ENCODE measurements at regions not wholly inside any gene's neighbourhood (a gene's known extent, or its start where the extent isn't known, plus 50 kb on each side); places are given as distances from the start of the nearest gene placed in this dataset.
"Not testable (repeated sequence)": the region's sequence is repeated elsewhere in the genome, so short reads cannot be mapped to it uniquely, and the experiment has no call there.

DNA sequence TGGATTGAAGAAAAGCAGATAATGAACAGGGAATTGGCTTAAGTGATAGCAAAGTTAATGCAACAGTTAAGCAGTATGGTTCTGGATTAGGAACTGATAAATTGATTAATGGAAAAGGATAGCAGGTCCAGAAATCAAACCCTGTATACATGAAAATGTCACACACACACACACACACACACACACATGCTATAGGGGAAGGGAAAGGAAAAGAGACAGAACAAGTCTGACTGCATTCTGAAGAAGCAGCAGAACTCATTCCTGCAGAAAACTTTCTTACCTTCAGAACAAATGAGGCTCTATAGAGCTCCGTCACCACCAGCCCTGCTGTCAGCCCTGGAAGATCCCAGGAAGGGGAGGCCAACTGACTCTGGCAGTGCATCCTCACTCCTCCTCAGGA is 173.2 kb upstream of the NUDT10 start:
- not testable (repeated sequence) for H3K27ac ChIP-seq (ENCODE audit: low read depth in 1 of 2, low read length in 2 of 2); DNase-seq (ENCODE audit: low spot score); H3K4me1 ChIP-seq (ENCODE audit: control insufficient read depth in 4 of 4, insufficient read depth in 4 of 4, low read length in 3 of 4); H3K36me3 ChIP-seq (ENCODE audit: control insufficient read depth in 4 of 4, insufficient read depth in 3 of 4, low read depth in 1 of 4, low read length in 3 of 4); H3K9ac ChIP-seq (ENCODE audit: low read depth in 1 of 2, low read length in 2 of 2); H3K27me3 ChIP-seq (ENCODE audit: control insufficient read depth in 4 of 4, insufficient read depth in 4 of 4, low read length in 3 of 4); H3K9me3 ChIP-seq (ENCODE audit: control insufficient read depth in 4 of 4, low read length in 3 of 4); H3K4me3 ChIP-seq (ENCODE audit: low read depth in 1 of 3, low read length in 3 of 3)
- 75% methylated on average over 1 of the region's 1 CpG for WGBS

DNA sequence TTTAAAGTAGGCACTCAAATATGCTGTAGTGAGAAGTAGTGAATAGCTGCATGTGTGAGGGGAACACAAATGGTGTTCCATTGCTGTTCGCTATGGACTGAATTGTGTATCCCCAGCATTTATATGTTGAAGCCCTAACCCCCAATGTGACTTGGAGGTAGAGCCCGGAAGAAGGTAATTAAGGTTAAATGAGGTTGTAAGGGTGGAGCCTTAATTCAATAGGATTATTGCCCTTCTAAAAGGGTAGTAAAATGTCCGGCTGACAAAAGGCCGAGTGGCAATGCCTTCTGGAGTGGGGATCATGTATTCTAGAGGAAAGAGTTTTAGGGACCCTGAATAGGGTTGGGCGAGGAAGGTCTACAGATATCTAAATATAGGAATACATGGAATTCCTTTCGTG is 168.9 kb upstream of the NUDT10 start:
- H3K4me3 ChIP-seq (ENCODE audit: low read depth in 1 of 3, low read length in 3 of 3), result no peak overlapping the region
- no peak overlapping the region for H3K9ac ChIP-seq (ENCODE audit: low read depth in 1 of 2, low read length in 2 of 2)
- no peak for DNase-seq (ENCODE audit: low spot score)
- no peaks in the 10 kb centered on the region for H3K9me3 ChIP-seq (ENCODE audit: control insufficient read depth in 4 of 4, low read length in 3 of 4)
- H3K27ac ChIP-seq (ENCODE audit: low read depth in 1 of 2, low read length in 2 of 2), result no peak overlapping the region
- 84% methylated on average over 6 of the region's 6 CpGs for WGBS
- peaks cover 0 to 2% (median 0%) of the 10 kb centered on the region in 4 donors for H3K27me3 ChIP-seq (ENCODE audit: control insufficient read depth in 4 of 4, insufficient read depth in 4 of 4, low read length in 3 of 4)
- H3K4me1 ChIP-seq (ENCODE audit: control insufficient read depth in 4 of 4, insufficient read depth in 4 of 4, low read length in 3 of 4), result no peaks in the 10 kb centered on the region
- H3K36me3 ChIP-seq (ENCODE audit: control insufficient read depth in 4 of 4, insufficient read depth in 3 of 4, low read depth in 1 of 4, low read length in 3 of 4), result no peaks in the 10 kb centered on the region
- TF ChIP-seq, protein P1, sequence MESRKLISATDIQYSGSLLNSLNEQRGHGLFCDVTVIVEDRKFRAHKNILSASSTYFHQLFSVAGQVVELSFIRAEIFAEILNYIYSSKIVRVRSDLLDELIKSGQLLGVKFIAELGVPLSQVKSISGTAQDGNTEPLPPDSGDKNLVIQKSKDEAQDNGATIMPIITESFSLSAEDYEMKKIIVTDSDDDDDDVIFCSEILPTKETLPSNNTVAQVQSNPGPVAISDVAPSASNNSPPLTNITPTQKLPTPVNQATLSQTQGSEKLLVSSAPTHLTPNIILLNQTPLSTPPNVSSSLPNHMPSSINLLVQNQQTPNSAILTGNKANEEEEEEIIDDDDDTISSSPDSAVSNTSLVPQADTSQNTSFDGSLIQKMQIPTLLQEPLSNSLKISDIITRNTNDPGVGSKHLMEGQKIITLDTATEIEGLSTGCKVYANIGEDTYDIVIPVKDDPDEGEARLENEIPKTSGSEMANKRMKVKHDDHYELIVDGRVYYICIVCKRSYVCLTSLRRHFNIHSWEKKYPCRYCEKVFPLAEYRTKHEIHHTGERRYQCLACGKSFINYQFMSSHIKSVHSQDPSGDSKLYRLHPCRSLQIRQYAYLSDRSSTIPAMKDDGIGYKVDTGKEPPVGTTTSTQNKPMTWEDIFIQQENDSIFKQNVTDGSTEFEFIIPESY (IDR thresholded peaks at IDR 0.05), result no peak
- TF ChIP-seq, protein P2, sequence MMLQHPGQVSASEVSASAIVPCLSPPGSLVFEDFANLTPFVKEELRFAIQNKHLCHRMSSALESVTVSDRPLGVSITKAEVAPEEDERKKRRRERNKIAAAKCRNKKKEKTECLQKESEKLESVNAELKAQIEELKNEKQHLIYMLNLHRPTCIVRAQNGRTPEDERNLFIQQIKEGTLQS (IDR thresholded peaks at IDR 0.05), result no peak
- TF ChIP-seq FOXA1 (IDR thresholded peaks at IDR 0.05), result no peak
- TF ChIP-seq EGR1 (IDR thresholded peaks at IDR 0.05; ENCODE audit: low read depth in 2 of 2), result no peak
- TF ChIP-seq RXRA (IDR thresholded peaks at IDR 0.05), result no peak
- TF ChIP-seq SP1 (IDR thresholded peaks at IDR 0.05), result no peak
- no peak for TF ChIP-seq JUND (IDR thresholded peaks at IDR 0.05)
- TF ChIP-seq HNF4G (IDR thresholded peaks at IDR 0.05), result no peak
- TF ChIP-seq, protein P3, sequence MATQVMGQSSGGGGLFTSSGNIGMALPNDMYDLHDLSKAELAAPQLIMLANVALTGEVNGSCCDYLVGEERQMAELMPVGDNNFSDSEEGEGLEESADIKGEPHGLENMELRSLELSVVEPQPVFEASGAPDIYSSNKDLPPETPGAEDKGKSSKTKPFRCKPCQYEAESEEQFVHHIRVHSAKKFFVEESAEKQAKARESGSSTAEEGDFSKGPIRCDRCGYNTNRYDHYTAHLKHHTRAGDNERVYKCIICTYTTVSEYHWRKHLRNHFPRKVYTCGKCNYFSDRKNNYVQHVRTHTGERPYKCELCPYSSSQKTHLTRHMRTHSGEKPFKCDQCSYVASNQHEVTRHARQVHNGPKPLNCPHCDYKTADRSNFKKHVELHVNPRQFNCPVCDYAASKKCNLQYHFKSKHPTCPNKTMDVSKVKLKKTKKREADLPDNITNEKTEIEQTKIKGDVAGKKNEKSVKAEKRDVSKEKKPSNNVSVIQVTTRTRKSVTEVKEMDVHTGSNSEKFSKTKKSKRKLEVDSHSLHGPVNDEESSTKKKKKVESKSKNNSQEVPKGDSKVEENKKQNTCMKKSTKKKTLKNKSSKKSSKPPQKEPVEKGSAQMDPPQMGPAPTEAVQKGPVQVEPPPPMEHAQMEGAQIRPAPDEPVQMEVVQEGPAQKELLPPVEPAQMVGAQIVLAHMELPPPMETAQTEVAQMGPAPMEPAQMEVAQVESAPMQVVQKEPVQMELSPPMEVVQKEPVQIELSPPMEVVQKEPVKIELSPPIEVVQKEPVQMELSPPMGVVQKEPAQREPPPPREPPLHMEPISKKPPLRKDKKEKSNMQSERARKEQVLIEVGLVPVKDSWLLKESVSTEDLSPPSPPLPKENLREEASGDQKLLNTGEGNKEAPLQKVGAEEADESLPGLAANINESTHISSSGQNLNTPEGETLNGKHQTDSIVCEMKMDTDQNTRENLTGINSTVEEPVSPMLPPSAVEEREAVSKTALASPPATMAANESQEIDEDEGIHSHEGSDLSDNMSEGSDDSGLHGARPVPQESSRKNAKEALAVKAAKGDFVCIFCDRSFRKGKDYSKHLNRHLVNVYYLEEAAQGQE (IDR thresholded peaks at IDR 0.05), result no peak
- TF ChIP-seq, protein P4, sequence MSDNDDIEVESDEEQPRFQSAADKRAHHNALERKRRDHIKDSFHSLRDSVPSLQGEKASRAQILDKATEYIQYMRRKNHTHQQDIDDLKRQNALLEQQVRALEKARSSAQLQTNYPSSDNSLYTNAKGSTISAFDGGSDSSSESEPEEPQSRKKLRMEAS (IDR thresholded peaks at IDR 0.05), result no peak
- TF ChIP-seq GABPA (IDR thresholded peaks at IDR 0.05 in 1 of 2, conservative IDR thresholded peaks at IDR 0.05 in 1 of 2), result no peak
- no peak for TF ChIP-seq FOXA2 (IDR thresholded peaks at IDR 0.05)
- TF ChIP-seq, protein P5, sequence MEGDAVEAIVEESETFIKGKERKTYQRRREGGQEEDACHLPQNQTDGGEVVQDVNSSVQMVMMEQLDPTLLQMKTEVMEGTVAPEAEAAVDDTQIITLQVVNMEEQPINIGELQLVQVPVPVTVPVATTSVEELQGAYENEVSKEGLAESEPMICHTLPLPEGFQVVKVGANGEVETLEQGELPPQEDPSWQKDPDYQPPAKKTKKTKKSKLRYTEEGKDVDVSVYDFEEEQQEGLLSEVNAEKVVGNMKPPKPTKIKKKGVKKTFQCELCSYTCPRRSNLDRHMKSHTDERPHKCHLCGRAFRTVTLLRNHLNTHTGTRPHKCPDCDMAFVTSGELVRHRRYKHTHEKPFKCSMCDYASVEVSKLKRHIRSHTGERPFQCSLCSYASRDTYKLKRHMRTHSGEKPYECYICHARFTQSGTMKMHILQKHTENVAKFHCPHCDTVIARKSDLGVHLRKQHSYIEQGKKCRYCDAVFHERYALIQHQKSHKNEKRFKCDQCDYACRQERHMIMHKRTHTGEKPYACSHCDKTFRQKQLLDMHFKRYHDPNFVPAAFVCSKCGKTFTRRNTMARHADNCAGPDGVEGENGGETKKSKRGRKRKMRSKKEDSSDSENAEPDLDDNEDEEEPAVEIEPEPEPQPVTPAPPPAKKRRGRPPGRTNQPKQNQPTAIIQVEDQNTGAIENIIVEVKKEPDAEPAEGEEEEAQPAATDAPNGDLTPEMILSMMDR (IDR thresholded peaks at IDR 0.05; ENCODE audit: low read depth, low read length, missing input control), result no peak
- no peak for TF ChIP-seq TAF1 (conservative IDR thresholded peaks at IDR 0.05)
- TF ChIP-seq NR2F2 (IDR thresholded peaks at IDR 0.05), result no peak
- TF ChIP-seq RAD21 (IDR thresholded peaks at IDR 0.05), result no peak
- TF ChIP-seq HNF4A (conservative IDR thresholded peaks at IDR 0.05), result no peak
- no peak for TF ChIP-seq YY1 (IDR thresholded peaks at IDR 0.05)

DNA sequence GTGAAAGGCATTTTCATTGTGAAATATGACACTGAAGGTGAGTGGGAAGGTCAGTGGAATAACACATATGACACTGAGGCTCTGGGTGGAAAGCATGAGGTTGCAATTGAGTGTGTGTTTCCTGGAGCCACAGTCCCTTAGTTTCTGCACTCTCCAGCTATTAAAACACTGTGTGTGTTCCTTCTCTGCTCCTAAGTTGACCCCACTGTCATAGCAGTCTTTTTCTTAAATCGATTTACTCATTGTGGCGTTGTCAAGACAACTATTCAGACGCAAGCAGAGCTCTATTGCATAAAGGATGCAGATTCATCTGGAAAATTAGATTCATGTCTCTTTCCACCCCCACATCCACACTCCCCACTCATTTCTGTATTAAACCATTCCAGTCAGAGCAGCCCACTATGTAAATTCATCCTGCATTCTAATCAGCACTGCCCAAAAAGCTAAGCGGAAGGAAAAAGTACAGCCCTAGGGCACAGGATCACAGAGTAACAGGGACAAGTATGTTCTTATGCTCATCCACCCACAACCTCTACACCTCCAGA is 154.2 kb upstream of the NUDT10 start:
- H3K9me3 ChIP-seq (ENCODE audit: control insufficient read depth in 4 of 4, low read length in 3 of 4); H3K9ac ChIP-seq (ENCODE audit: low read depth in 1 of 2, low read length in 2 of 2); H3K27me3 ChIP-seq (ENCODE audit: control insufficient read depth in 4 of 4, insufficient read depth in 4 of 4, low read length in 3 of 4); H3K36me3 ChIP-seq (ENCODE audit: control insufficient read depth in 4 of 4, insufficient read depth in 3 of 4, low read depth in 1 of 4, low read length in 3 of 4); H3K4me1 ChIP-seq (ENCODE audit: control insufficient read depth in 4 of 4, insufficient read depth in 4 of 4, low read length in 3 of 4); DNase-seq (ENCODE audit: low spot score); H3K4me3 ChIP-seq (ENCODE audit: low read depth in 1 of 3, low read length in 3 of 3); H3K27ac ChIP-seq (ENCODE audit: low read depth in 1 of 2, low read length in 2 of 2): not testable (repeated sequence)
- 93% methylated on average over 4 of the region's 4 CpGs for WGBS

DNA sequence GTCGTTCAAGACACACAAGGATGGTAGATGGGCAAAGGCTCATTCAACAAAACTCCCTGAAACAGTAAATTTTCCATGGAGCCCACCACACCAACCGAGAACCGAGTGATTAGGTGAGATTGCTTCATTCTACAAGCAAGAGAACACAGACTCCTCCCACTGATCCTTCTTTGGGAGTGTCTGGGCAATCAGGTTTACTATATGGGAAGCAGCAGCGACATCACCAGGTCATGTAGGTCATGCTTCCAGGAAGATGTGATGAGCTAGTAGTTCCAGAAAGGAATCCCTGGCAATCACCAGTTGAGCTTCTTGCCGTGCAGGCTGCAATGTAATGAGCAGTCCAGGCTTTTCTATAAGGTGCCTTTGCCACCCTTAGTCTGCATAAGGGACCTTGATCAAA is 152.8 kb upstream of the NUDT10 start:
- not testable (repeated sequence) for H3K27ac ChIP-seq (ENCODE audit: low read depth in 1 of 2, low read length in 2 of 2); DNase-seq (ENCODE audit: low spot score)
- WGBS, result 59% methylated on average over 5 of the region's 5 CpGs

More for the DNA sequence above, 152.8 kb upstream of the NUDT10 start:
- H3K4me1 ChIP-seq (ENCODE audit: control insufficient read depth in 4 of 4, insufficient read depth in 4 of 4, low read length in 3 of 4); H3K4me3 ChIP-seq (ENCODE audit: low read depth in 1 of 3, low read length in 3 of 3); H3K27me3 ChIP-seq (ENCODE audit: control insufficient read depth in 4 of 4, insufficient read depth in 4 of 4, low read length in 3 of 4); H3K9me3 ChIP-seq (ENCODE audit: control insufficient read depth in 4 of 4, low read length in 3 of 4); H3K9ac ChIP-seq (ENCODE audit: low read depth in 1 of 2, low read length in 2 of 2); H3K36me3 ChIP-seq (ENCODE audit: control insufficient read depth in 4 of 4, insufficient read depth in 3 of 4, low read depth in 1 of 4, low read length in 3 of 4): not testable (repeated sequence)
